Ramos (cell line): ENCODE measurements at regions not wholly inside any gene's neighbourhood (a gene's known extent, or its start where the extent isn't known, plus 50 kb on each side); places are given as distances from the start of the nearest gene placed in this dataset.
"Not testable (repeated sequence)": the region's sequence is repeated elsewhere in the genome, so short reads cannot be mapped to it uniquely, and the experiment has no call there.

Experiments used
- in situ Hi-C: fragments of 300-500 bp; cut with MboI; formaldehyde crosslinking; loops from one replicate; pipeline ENCODE4 v1.14.3; 2022; ENCODE audit warnings: low sequenced_read_pairs; ENCODE audit not compliant: unreplicated experiment

DNA sequence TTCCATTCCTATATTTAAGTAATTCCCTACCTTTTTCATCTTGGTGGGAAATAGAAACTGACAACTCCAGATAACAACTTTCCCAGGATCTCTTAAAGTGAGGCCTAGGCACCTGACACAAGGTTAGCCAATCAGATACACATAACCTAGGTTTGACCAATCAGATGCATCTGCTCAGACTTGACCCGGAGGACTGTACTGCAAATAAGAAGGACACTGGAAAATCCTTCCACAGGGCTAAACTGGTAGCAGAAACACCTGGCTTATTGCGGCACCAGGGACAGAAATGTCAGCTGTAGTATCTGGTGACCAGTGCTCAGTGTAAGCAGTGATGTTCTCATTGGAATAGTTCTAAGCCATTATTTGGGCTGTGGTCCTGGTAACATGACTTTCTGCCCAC is 204.5 kb upstream of the SLCO3A1 start:
- in situ Hi-C loops: no loop called here

DNA sequence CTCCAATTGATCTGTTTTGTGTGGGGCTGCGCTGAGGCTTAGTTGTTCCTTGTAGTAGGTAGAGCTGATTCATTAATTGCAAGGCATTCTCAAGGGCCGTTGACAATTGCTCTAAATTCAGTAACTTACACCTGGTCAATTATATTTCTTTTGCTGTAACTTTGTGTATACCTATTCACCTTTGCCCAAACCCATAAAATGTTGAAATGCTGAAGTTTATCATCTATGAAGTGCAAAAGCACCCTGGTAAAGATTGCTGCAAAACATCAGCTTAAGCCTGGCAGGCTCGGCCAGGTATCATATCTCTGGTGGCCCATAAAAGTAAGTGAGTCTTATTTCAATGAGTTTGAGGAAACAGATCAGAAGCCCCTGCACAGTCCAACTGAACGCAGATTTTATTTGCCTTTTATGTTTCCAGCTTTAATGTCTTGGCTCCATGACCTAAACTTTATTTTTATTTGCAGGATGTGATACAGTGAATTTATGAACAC is 203.6 kb upstream of the SLCO3A1 start:
- in situ Hi-C loops: no loop called here

DNA sequence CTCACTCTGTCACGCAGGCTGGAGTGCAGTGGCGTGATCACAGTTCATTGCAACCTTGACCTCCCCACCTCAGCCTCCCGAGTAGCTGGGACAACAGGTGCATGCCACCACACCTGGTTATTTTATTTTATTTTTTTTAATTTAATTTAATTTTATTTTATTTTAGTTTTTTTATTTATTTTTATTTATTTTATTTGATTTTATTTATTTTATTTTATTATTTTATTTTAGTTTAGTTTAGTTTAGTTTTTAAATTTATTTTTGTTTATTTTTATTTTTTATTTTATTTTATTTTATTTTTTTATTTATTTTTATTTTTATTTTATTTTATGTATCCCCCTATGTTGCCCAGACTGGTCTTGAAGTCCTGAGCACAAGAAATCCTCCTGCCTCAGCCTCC is 202.3 kb upstream of the SLCO3A1 start:
- in situ Hi-C loops: no loop called here

DNA sequence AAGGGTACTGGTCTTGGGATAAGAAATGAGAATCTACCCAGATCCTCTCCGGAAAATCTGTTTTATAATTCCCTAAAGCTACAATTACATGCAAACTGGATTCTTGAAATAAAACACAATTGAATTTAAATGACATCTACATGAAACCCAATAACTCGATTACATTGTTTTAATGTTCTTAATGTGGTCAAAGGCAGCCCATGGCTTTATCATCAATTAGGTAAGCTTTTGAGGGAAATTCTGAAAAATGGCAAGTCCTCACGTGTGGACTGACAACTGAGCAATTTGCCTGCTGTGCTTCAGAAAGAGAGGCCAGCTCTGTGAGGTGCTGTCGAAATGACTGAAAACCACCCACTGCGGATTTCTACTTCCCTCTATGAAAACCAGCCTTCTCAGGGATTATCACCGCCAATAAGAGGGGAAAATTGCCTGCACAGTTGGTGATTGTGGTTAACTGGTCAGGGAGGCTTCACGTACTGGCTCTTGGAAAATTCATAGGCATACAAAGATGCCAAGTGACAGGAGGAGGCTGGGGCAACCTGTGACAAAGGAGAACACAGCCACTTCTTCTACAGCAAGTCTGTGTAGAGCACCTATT is 200.8 kb upstream of the SLCO3A1 start:
- in situ Hi-C loops: no loop called here

DNA sequence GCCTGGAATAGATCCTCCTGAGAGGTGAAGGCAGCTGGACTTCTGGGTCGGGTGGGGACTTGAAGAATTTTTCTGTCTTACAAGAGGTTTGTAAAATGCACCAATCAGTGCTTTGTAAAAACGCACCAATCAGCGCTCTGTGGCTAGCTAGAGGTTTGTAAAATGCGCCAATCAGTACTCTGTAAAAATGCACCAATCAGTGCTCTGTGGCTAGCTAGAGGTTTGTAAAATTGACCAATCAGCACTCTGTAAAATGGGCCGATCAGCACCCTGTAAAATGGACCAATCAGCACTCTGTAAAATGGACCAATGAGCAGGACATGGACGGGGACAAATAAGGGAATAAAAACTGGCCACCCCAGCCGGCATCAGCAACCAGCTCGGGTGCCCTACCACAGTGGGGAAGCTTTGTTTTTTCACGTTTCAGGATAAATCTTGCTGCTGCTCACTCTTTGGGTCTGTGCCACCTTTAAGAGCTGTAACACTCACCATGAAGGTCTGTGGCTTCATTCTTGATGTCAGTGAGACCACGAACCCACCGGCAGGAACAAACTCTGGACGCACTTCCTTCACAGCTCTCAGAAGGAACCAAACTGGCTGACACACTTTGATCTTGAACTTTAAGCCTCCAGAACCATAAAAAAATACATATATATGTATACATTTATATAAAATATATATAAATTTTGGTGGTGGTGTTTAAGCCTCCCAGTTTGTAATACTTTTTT is 197.8 kb upstream of the SLCO3A1 start:
- in situ Hi-C loops: not testable (repeated sequence)

DNA sequence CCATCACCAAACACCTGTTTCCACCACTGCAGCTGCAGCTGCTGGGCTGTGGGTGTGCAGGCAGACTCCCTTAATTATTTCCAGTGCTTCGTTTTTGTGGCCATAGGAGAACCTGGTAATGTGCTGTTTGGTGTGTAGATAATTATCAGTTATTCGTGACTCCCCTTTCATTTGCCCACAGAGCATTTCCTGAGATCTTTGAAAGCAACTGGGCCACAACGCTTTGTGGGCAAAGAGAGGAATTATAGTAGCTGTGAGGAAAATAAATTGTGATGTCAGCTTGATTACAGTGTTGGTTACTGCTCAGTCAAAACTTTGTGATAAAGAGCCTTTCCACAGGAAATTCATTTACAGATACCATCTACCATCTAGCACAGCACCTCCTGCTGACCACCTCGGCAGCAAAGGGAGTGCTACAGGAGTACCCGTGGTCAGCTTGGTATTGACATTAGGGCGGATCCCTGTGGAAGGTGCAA is 193.3 kb upstream of the SLCO3A1 start:
- in situ Hi-C loops: no loop called here

DNA sequence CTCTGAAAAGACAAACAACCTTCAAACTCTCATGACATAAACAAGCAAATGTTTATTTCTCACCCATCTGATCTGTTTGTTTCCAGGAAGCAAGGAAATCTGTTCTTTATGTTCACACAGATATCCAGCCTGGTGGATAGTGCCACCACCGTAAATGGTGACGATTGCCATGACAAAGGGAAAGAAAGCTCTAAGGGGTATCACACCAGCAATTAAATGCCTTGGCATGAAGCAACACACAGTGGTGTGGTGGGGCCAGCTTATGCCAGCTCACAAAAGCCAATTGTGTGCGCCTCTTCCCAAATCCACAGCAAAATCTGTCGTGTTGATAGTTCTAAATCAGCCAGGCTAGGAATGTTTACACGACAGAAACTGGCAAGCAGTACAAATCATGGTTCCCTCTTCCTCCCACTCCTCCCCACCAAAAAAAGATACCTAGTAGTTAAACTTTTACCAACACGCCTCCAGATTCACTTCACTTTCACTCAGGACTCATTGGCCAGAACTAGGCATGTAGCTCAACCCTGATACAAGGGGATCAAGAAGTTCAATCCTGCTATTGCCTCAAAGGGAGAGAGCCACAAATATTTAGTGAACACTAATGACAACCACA is 189.2 kb upstream of the SLCO3A1 start:
- in situ Hi-C loops: no loop called here

DNA sequence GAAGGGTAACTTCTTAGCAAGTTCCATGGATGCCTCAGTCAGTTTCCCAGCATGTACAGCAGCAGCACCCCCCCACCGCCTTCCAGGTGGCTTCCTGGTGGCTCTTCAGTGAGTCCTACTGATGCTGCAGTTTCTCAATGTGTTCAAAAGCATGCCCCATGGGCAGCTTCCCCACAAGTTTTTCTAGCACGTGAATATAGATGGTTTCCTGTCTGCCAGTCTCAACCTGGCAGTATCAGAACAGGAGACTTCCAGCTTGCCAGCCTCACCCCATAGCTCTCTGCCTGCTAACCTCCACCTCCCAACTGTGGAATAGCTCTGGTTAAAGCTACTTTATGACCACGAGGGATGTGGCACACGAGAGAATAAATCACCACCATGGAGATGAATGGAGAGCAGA is 188.3 kb upstream of the SLCO3A1 start:
- in situ Hi-C loops: no loop called here

DNA sequence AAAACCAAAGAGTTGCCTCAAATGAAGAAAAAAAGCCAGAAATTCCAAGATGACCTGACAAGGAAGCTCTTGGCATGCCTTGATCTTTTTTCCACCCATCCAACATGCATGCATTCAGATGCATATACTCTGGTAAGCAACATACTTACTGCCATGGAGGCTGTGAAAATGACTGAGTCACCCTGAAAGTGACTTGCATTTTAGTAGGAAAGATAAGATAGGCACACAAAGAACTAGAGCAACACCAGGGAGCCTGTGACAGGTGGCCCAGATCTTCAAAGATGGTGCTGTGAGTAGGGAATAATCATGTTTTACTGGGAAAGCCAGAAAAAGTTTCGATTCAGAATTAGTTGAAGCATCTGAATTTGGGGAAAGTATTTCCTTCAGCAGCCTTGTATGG is 185.1 kb upstream of the SLCO3A1 start:
- in situ Hi-C loops: no loop called here

DNA sequence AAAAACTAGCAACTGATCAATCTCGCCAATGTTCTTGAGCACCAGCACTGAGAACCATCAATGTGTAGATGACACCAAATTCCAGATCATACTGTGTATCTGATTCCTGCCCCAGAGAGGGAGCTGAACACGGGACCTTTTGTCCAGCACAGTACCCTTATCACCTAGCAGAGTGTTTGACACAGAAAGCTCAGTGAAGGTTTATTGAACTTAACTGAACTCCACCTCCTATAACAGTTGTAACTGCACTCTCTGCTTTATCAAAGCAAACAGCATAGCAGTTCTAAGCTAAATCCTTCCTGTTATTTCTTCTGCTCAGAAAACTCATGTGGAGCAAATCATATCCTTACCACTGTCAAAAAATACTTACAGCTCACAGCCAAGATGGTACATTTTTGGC is 183.4 kb upstream of the SLCO3A1 start:
- in situ Hi-C loops: no loop called here

DNA sequence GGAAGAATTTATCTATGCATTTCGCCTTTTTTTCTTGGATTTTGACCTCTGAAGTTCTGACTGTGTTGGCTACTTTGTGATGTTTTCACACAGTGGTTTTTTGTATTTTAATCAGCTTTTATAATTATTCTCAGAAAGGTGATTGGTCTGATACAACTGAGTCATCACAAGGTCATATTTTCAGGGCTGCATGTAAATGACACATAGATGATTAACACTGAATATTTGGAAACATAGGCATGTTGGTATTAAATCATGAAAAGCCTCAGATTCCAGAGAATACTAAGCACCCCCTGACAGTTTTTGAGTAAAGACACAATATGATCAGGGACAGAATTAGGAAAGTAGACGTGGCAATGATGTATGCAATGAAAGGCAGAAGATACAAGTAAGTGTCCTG is 175.5 kb upstream of the SLCO3A1 start:
- in situ Hi-C loops: no loop called here

DNA sequence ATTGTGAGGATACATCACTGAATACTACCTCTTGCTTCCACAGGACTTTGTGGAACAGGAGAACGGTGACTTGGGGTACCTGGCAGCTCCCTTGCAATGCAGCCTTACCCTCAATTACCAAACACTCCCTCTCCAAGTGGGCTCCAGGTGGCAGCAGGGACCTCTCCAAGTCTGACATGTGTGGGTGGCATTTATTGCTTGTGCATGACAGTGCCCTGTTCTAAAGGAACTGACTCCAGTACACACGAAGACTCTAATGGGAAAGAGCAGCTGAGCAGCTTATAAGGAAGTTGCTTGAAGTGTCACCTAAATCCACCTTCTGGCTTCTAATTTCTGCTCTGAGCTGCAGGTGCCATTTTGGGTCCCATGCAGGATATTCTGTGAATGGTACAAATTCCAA is 174.1 kb upstream of the SLCO3A1 start:
- in situ Hi-C loops: no loop called here

DNA sequence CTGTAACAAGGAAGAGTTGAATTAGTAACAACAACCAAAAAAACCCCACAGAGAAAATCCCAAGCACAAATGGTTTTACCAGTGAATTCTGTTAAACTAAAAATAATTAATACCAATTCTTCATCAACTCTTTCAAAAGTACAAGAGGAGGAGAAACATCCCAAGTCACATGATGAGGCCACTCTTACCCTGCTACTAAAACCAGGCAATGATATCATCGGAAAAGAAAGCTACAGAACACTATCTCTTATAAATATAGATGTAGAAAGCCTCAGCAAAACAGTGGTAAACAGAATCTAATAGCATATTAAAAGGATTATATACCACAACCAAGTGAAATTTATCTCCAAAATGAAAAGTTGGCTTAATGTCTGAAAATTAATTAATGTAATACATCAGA is 168.1 kb upstream of the SLCO3A1 start:
- in situ Hi-C loops: no loop called here

DNA sequence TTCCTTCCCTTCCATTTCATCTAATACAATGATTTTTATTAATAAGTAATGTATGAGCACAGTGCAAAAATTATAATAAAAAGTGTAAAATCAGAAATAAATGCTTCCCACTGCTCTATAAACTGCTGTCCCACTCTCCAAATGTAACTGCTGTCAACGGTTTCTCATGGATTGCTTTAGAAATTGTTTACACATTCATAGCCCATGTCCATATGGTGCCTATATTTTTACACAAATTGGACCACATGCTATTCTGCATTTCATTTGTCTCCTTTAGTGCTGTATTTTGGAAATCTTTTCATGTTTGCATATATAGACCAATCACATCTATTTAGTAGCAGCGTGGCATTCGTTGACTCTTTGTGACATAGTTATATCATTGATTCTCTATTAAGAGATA is 164.7 kb upstream of the SLCO3A1 start:
- in situ Hi-C loops: no loop called here

DNA sequence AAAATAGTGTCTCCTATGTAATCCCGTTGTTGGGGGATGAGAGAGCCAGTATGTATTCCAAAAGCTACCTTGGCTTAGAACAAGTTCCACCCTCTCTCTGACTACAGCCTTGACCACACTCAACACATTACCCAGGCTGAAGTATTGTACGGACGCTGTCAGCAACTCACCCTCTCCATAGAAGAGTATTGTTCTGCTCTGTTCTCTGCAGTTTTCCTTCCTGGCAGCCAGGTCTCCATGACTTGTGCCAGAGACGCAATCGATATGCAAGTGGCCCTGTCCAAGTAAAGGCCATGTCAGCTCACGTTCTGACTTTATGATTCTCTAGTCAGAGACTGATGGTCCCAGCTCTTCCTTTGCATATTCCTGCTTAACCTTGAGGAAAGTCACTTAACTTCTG is 164.1 kb upstream of the SLCO3A1 start:
- in situ Hi-C loops: no loop called here

DNA sequence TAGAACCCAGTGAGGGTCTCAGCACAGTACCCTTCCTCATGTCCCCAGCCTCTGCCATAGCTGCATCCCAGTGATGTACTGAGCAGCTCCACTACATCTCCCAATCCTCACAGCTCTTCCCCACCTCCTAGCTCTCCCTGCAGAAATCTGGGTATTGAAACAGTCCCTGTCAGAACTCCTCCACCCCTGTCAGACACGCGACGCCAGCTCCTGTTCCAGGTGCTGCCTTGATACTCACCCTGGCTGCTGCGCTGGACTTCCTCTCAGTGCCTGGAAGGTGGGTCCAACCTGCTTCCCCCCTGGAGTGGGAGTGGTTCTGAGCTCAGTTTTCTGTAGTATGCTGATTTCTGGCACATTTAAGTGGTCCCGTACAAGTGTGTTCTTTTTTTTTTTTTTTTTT is 160.9 kb upstream of the SLCO3A1 start:
- in situ Hi-C loops: no loop called here

DNA sequence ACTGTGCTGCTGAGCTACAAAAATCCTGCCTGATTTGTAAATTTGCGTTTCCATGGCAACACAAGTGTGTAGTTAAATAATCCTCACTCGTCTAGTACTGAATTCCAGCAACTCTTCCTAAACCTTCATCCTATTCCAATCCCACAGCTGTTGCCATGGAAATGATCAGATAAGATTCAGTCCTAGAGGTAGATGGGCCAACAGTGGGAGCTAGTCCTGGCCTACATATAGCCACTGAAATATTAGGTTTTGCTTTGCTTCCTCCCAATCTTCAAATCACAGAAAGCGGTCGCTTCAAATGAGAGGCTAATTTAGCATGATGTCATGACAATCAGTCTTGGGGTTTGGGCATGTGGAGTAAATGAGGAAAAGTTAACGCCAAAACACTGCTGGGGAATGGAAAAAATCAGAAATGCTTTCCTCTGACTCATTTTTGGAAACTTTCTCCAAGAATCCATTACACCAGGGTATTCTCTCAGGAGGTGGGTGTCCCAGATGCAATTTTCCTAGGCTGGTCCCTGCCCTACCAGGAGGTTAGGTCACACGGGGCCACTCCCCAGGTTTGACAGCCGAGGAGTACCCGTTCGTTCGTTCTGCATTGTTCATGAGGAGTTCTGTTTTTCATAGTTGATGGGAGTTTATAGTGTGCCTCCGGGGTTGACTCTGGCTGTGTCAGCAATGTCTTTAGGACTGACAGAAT is 159.2 kb upstream of the SLCO3A1 start:
- in situ Hi-C loops: no loop called here

DNA sequence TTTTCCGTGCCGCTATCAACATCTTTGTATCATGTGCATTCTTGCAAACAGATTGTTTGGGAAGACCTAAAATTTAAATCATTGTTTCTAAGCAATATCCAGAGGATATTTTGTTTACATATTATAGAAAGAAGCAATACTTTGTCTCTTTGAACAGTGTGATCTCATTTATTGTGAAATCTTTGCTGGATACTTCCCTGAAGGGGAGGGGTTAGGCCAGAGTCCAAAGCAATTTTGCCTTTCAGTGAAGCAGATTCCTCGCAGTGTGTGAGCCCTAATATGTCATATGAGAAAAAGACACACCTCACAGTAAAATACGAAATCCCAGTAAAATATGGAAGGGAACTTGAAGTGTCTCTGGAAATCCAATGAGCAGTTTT is 158.7 kb upstream of the SLCO3A1 start:
- in situ Hi-C loops: no loop called here

DNA sequence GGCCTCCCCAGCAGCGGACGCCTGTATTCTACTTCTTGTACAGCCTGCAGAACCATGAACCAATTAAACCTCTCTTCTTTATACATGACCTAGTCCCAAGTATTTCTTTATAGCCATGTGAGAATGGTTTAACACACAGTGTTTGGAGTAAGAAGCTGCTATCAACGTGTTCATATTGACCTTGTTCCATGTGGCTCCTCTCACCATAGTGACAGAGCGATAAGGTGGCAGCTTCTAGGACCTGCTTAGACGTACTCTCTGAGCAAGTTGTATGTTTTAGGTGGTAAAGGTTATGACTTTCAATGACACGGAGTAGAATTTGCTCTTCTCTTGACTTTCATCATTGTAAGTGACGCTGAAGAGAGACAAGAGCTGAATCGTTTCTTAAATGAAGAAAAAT is 157.7 kb upstream of the SLCO3A1 start:
- in situ Hi-C loops: no loop called here

DNA sequence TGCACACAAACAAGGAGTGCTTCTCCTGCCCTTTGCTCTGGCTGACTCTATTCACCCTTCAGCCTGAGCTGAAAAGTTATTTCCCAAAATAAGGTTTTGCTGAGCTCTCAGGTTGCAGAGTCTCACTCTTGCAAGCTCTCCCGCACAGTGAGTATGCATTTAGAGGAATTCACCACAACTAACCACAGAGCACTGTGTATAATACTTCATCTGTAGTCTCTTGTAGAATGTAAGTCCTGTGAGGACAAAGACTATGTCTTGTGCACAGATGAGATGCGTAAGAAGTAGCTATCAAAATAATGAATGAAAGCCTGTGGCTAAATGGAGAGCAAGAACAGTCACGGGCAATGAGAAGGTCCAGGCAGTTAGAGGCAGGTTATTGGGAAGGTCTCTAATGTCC is 156.5 kb upstream of the SLCO3A1 start:
- in situ Hi-C loops: no loop called here

DNA sequence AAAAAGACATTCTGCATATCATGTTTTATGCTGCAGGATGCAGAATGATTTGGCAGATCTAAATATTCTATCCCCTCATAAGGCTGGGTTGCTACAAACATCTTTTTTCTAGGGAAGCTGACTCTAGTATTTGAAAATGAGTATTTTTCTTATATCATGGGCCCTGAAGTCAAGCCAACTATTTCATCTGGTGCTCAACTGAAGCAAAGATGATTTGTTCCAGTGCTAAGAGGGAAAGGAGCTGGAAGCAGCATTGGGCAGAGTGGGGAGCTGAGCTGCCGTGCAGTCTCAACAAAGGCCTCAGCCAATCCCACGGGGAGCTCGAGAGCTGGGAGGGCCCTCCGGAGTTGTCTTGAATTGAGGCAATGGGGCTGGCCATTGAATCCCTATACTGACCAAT is 155.3 kb upstream of the SLCO3A1 start:
- in situ Hi-C loops: no loop called here
